HG03103 (cell line): ENCODE measurements at regions not wholly inside any gene's neighbourhood (a gene's known extent, or its start where the extent isn't known, plus 50 kb on each side); places are given as distances from the start of the nearest gene placed in this dataset.

Source experiments
- ATAC-seq: cut with Tn5 transposase; IDR thresholded peaks from one replicate; pipeline ENCODE4 v1.9.1; 2021; ENCODE audit warnings: low read depth; ENCODE audit not compliant: unreplicated experiment

DNA sequence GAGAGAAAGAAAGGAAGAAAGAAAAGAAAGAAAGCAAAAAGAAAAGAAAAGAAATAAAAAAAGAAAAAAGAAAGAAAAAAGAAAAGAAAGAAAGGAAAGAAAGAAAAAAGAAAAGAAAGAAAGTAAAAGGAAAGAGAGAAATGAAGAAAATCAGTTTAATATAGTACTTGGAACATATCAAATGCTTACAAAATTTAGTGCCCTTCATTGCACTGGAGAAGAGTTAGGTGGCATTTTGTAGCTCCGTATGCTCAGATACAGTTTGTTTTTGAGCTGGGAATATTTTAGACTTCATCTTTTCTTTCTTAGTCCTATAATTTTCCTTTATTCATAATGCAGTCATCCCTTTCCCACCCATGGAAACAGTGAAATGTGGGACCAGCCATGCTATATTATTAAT is 56.2 kb upstream of the APP start:
- ATAC-seq = no peak

DNA sequence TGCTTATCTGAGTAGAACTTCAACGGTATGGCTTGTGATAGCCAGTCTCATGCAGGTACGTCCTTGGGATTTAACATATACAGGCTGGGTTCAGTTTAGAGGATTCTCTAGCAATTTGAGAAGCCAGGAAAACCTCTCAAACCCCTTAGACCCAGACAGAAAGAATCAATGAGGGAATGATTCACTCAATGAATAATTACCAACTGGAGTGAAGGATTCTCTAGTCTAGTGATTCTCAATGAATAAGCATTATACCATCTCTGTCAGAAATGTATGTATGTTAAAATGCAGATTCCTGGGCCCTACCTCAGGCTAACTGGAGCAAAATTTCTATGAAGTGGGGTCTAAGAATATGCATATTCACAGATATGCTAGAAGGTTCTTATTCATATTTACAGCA is 54.5 kb upstream of the APP start:
- ATAC-seq = no peak

DNA sequence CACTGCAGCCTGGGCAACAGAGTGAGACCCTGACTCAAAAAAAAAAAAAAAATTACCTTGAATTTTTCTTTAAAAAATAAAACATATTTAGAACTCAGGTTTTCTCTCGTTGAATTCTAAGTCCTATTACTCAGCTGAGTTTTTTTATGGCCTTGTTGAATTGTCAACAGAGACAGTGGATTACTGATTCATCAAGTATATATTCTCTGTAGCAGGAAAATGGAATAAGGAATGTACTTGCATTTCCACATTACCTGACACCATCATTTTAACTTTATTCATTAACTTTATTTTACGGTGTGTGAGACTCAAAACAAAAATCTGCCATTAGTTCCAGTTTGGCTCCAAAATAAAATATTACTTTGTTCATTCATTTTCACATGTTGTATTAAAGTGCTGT is 53.8 kb upstream of the APP start:
- no peak for ATAC-seq
